Hematopoietic multipotent progenitor cell (in vitro differentiated cells): ENCODE measurements at regions not wholly inside any gene's neighbourhood (a gene's known extent, or its start where the extent isn't known, plus 50 kb on each side); places are given as distances from the start of the nearest gene placed in this dataset. TPM values are rescaled to one million over a fixed set of nuclear protein-coding genes. Genes with fewer than 3 reads are reported as not detected.

Source experiments
- DNase-seq, 3 donors: peaks; one replicate each; pipeline ENCODE4 v3.0.0-alpha.2; 2011 to 2015; ENCODE audit warnings: low read depth in 2 of 3, low spot score in 2 of 3
- small RNA-seq: library from RNA; depleted of rRNA; stranded (forward); fragments of <200 nt; gene quantifications from one replicate; pipeline ENCODE3, GENCODE V24; 2012

DNA sequence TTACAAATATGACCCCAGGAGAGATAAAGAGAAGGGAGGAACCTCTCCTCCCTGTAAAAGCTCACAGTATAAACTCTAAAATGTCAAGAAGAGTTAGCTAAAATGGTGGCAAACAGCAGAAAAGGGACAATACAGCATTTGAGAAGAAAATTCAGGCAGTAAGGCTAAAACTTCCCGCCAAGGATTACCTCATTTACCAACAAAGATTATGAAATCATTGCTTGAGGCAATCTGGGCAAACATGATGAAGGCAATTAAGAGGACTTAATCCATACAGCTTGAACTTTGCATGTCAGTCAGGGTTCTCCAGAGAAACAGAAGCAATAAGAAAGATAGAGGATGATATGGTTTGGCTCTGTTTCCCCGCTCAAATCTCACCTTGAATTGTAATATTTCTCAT lies 81.4 kb downstream of the CMPK2 start:
- DNase-seq, result no peak

- DNase-seq, result no peak
These were observed 80.2 kb downstream of the CMPK2 start for GRCh38 chr2:6785493-6785892.

GRCh38 chr2:6787376-6787775 lies 78.3 kb downstream of the CMPK2 start:
- no peak for DNase-seq

DNA sequence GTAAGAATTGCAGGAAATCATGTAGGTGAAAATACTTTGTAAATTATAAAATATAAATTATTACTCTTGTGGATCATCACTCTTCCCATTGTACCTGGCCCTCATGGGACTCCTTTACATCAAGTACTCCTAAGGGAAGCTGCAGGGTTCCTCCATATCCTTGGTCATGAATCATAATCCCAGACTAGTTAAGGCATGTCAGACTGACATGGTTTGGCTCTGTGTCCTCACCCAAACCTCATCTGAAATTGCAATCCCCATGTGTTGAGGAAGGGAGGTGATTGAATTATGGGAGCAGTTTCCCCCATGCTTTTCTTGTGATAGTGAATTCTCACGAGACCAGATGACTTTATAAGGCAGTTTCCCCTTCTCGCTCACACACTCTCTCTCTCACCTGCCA lies 77.1 kb downstream of the CMPK2 start:
- no peak for DNase-seq

- no peak for DNase-seq
These were observed 76.1 kb downstream of the CMPK2 start for GRCh38 chr2:6789559-6790138.

DNA sequence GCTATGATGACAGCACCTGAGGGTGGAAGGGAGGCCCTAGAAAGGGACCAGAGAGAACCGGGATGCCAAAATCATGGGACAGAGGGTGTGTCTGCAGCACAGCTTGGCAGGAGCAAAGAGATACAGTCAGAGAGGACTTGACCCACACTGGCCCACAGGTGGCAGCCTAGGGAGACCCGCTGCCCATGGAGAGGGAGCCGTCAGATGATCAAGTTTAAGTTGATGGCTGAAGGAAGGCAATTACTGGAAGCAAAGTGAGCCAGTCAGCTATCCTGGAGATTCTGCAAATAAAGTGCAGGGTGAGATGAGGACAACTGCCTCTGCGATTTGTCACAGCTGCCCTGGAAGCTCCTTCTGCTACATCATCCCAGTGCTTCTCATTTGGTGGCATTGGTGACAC lies 74.0 kb downstream of the CMPK2 start:
- DNase-seq, result no peak

GRCh38 chr2:6792883-6793282 lies 72.8 kb downstream of the CMPK2 start:
- no peak for DNase-seq

DNA sequence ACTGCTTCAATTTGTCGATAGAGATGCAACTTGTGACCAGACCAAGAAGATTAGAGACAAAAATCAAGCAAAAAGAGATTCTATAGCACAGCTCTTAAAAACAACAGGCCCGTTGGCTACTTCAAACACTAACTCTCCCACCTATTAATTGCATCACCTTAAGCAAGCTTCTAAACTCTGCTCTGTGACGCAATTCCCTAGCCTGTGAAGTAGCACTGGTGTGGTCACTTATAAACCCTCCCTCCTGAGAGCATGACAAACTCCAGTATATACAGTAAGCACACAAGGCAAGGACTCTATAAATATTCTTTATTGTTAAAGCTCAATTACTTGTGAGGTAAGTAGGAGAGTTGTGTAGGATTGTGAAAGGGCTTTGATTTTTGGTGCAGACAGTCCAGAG lies 72.3 kb downstream of the CMPK2 start:
- no peak for DNase-seq

DNA sequence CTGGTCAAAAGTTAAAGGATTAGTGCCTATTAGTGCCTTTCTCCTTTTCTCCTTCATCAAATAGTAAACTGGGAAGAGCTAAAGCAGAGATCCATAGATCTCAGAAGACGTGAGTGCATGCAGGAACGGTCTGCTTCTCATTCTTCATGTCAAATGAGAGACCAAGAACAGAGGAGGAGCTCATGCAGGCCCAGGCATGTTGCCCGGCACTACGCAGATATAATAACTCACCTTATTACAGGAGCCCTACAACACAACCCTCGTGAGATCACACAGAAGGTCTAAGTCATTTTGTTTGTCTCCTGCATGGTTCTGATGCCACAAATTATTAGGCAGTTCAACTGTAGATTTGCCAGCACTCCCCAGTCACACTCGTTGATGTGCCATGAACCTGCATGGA lies 71.8 kb downstream of the CMPK2 start:
- DNase-seq, result no peak

GRCh38 chr2:6794448-6794847 lies 71.3 kb downstream of the CMPK2 start:
- DNase-seq, result no peak

Small RNA genes lying in the stretch of these regions (small RNA-seq; reads per million reads assigned to genes)
- not detected for gene MIR7158
